C1 segment of cervical spinal cord (tissue), 14 donors: ENCODE measurements at regions not wholly inside any gene's neighbourhood (a gene's known extent, or its start where the extent isn't known, plus 50 kb on each side); places are given as distances from the start of the nearest gene placed in this dataset.
"Not testable (repeated sequence)": the region's sequence is repeated elsewhere in the genome, so short reads cannot be mapped to it uniquely, and the experiment has no call there.

Source experiments
- DNase-seq, 14 donors: peaks; one replicate each; lab custom pipeline; 2025; lab: John Stamatoyannopoulos, UW

GRCh38 chrX:95956745-95957144 is 727.9 kb upstream of the DIAPH2 start:
- DNase-seq: no peak

- not testable (repeated sequence) for DNase-seq
These were observed 711.1 kb upstream of the DIAPH2 start for GRCh38 chrX:95973456-95974095.

DNA sequence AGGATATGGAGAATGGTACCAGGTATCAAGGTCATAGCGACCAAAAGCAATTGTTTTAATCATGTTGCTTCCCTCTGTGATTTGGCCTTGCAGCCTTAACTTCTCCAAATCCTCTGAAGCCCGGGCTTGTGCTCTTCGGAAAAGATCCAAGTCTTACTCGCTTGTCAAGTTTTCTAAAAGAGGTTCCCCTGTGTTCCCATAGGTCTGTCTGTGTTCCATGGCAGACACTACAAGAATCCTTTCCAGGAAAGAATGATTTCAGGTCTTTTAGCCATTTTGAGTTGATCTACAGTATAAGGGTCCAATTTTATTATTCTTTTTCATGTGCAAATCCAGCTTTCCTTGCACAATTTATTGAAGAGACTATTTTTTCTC is 710.6 kb upstream of the DIAPH2 start:
- no peak for DNase-seq

GRCh38 chrX:95974890-95975289 is 709.8 kb upstream of the DIAPH2 start:
- DNase-seq: no peak

- DNase-seq: no peak
These were observed 689.1 kb upstream of the DIAPH2 start for GRCh38 chrX:95995583-95995982.

- no peak for DNase-seq
These were observed 688.3 kb upstream of the DIAPH2 start for GRCh38 chrX:95996294-95996693.

- no peak for DNase-seq
These were observed 682.2 kb upstream of the DIAPH2 start for GRCh38 chrX:96002431-96002830.

DNA sequence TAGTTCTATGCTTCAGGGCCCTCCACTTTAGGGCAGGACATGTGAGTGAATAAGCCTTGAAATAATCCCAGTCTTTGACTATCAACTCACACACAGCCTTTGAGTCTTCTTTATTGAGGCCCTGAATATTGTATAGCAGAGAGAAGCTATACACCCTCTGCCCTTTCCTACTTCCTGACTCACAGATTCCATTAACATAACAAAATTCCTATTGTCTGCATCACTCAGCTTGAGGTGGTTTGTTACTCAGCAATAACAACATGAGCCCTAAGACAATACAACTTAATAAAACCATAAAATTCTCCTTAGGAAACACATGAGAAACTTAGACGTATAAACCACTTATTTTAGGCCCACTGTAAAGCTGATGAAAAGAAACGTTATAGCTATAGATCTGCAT is 680.3 kb upstream of the DIAPH2 start:
- no peak for DNase-seq

GRCh38 chrX:96006281-96006680 is 678.4 kb upstream of the DIAPH2 start:
- no peak for DNase-seq

DNA sequence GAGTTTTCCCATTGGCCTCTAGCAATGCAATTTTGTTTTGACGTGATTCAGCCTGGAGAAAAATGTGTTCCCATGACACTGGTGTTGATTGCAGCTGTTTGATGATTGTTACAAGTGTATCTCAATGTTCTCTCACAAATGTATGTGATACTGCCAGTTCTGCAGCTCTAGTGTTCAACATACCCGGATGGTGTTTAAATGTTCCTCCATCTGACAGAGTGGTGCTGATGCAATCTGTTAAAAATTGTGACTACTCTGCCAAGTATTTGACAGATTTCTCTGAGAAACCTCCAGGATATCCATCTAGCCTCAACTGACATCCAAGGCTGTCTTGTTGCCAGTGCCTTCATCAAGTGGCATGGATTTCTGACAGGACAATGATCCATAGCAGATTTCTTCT is 657.2 kb upstream of the DIAPH2 start:
- no peak for DNase-seq

- DNase-seq: no peak
These were observed 632.6 kb upstream of the DIAPH2 start for GRCh38 chrX:96052078-96052477.

DNA sequence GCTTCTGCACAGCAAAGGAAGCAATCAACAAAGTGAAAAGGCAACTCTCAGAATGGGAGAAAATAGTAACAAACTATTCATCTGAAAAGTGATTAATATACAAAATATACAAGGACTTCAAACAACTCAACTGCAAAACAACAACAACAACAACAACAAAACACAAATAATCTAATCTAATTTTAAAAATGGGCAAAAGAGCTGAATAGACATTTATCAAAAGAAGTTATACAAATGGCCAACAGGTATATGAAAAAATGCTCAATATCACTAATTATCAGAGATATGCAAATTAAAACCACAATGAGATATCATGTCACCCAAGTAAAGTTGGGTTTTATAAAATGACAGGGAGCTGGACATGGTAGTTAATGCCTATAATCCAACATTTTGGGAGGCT is 602.8 kb upstream of the DIAPH2 start:
- DNase-seq: no peak

DNA sequence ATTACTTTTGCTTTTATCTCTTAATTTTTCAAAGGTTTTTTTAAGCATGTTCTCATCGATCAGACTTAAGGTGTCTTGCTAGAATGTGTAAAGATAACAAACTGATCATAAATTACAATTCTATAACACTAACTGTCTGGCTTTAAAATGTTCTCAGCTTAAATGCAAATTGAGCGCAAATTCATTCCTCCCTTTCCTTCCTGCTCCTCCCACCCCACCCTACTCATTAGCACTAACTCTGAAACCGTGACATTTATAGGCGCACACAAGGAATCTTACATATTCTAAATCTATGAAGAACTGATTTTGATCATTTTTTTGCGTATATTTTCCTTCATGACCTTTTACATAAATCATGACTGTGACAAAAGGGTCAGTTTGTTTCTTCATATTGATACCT is 590.0 kb upstream of the DIAPH2 start:
- DNase-seq: no peak

DNA sequence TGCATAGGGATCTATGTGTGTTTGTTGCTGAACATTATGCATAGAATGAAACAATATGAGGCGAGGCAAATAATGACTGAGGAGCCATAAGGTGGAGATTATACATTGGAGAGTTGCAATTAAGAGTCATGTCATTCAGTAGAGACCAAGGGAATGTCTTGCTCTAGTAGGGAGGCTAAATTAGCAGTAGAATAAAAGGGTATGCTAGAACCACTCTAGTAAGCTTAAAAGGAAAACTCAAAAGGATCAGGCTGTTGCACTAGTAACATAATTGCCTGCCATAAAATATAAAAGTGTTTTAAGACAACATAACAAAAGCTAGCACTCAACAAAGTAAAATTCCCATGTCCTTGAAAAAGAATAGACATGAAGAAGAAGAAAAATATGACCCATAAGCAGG is 586.2 kb upstream of the DIAPH2 start:
- no peak for DNase-seq

DNA sequence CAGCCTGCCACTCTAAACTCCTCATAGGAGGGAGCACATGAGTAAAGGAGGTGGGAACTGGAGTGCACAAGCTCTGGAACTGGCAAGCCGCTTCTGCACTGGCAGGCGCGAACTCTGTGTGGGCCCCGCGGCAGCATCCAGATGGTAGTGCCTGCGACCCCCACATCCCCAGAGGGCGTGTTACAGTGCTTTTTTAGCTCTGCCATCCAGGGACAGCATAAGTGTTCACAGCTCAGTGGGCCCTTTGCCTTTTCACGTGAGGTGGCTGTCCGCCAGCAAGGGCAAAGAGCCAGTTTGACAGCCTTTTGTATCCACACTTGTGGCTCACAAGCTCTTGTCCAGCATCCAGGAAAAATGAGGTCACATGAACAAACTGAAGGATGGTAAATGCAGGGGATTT is 581.6 kb upstream of the DIAPH2 start:
- no peak for DNase-seq

- no peak for DNase-seq
These were observed 572.0 kb upstream of the DIAPH2 start for GRCh38 chrX:96112689-96113088.

DNA sequence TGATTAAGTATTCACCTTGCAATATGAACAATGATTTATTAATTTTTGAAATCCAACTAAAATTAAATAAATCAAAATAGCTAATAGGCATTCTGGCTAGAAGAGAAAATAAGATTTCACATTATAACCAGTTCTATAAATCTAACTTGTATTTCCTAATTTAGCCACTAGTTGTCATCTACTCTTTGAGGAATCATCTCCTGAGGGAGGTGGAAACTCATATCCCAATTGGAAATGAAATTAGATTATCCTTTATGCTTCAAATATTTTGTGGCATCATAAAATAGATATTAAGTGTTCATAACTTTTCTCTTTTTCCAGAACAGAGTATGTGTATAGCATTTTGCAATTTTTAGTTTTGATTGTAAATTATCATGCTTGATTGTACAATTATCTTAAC is 558.5 kb upstream of the DIAPH2 start:
- no peak for DNase-seq

DNA sequence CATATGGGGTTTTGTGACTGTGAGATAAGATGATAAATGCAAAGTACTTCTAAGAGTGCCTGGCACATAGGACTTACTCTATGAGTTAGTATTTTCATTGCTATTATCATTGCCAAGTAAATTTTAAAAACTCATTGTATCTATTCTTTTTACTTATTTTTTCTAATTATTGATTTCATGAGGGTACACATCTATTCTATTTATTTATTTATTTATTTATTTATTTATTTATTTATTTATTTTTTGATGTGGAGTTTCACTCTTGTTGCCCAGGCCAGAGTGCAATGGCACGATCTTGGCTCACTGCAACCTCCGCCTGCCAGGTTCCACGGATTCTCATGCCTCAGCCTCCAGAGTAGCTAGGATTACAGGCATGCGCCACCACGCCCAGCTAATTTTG is 556.6 kb upstream of the DIAPH2 start:
- not testable (repeated sequence) for DNase-seq

GRCh38 chrX:96140796-96141195 is 543.8 kb upstream of the DIAPH2 start:
- DNase-seq: no peak

DNA sequence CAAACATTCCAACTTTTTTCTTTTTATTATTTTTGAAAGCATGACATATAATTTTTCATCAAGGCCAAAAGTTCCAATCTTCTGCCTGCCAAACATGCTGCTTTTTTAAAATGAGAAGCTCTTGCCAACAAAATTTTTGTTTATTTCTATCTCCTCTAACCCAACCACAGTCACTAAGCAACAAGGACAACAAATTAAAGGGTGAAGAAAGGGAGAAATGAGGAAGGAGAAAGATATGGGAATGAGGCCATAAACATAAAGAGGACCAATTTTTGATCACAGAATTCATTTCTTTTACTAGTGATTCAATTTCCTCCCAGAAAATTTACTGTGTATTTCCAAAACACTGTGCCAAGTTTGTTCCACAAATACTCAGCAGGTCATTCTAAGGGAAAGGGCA is 537.0 kb upstream of the DIAPH2 start:
- DNase-seq: no peak

- no peak for DNase-seq
These were observed 514.0 kb upstream of the DIAPH2 start for GRCh38 chrX:96170626-96171025.

GRCh38 chrX:96176921-96177320 is 507.7 kb upstream of the DIAPH2 start:
- no peak for DNase-seq

DNA sequence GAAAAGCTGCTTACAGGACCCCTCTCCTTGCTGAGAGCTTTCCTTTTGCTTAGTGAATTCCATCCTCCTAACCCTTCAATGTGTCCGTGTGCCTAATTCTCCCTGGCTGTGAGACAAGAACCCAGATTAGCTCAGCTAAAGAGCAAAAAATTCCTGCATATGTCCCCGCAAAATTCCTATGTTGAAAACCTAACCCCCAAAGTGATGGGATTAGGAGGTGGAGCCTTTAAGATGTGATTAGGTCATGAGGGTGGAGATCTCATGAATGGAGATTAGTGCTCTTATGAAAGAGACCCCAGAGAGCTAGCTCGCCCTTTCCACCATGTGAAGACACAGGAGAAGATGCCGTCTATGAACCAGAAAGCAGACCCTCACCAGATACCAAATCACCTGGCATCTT is 503.0 kb upstream of the DIAPH2 start:
- DNase-seq: no peak

DNA sequence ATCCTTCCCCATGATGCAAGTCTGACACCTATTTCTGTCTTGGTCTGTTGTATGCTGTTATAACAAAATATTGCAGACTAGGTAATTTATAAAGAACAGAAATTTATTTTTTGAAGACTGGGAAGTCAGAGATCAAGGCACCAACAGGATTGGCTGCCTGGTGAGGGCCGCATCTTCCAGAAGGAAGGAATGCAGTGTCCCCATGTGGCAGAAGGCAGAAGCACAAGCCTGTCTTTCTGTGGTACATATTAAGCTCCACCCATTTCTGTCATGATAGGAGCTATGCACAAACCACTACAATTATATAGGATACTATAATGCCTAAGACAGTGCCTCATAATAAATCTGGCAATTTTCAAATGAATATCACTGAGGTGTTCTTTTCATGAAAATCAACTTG is 502.3 kb upstream of the DIAPH2 start:
- DNase-seq: no peak
